Mucosa of descending colon (tissue), 3 donors: ENCODE measurements at regions not wholly inside any gene's neighbourhood (a gene's known extent, or its start where the extent isn't known, plus 50 kb on each side); places are given as distances from the start of the nearest gene placed in this dataset.

Experiments used
- ATAC-seq: fragments of 200-7000 bp; cut with Tn5 transposase; one replicate; pipeline ENCODE4 v1.9.1; 2020; ENCODE audit warnings: mild to moderate bottlenecking, moderate library complexity
- DNase-seq, 3 donors: peaks; one replicate each; pipeline ENCODE4 v3.0.0-alpha.2; 2020
- H3K36me3 ChIP-seq: fragments of 200-600 bp; one replicate; pipeline ENCODE4 v1.8.0; 2021; ENCODE audit warnings: low read depth, mild to moderate bottlenecking
- H3K4me1 ChIP-seq: fragments of 200-600 bp; one replicate; pipeline ENCODE4 v1.8.0; 2021; ENCODE audit warnings: low read depth, mild to moderate bottlenecking
- H3K4me3 ChIP-seq: fragments of 200-600 bp; one replicate; pipeline ENCODE4 v1.8.0; 2021; ENCODE audit warnings: mild to moderate bottlenecking
- H3K9me3 ChIP-seq: fragments of 200-600 bp; one replicate; pipeline ENCODE4 v1.8.0; 2021; ENCODE audit warnings: mild to moderate bottlenecking
- CTCF ChIP-seq: fragments of 200-600 bp; IDR thresholded peaks from one replicate; pipeline ENCODE4 v1.8.0; 2022; ENCODE audit warnings: antibody characterized with exemption, mild to moderate bottlenecking
- intact Hi-C, 2 donors: fragments of 100-400 bp; cut with DNase I in 1 of 2; cut with micrococcal nuclease in 1 of 2; formaldehyde crosslinking; loops; one replicate each; pipeline versions ENCODE4 v1.11.0 to v1.11.1; 2022; cut with DNase I, micrococcal nuclease
- donor health status: DM: no; HTN: no; CAD: no; lungs with moderate emphysema.
- donor health status: DM: no; HTN: no; CAD: no.
- donor health status: DM: no; HTN: yes; CAD: no.

- H3K4me3 ChIP-seq, result no peak overlapping the region
- H3K9me3 ChIP-seq, result no peaks in the 10 kb centered on the region
- DNase-seq (no peak), ATAC-seq (no peak)
- intact Hi-C loops, result no loop called here
- no peaks in the 10 kb centered on the region for H3K4me1 ChIP-seq
- TF ChIP-seq CTCF, result no peak
- H3K36me3 ChIP-seq, result no peaks in the 10 kb centered on the region
Measured at GRCh38 chr11:80565231-80565630, 1124.4 kb upstream of the TENM4 start.

GRCh38 chr11:80562523-80563125 lies 1121.8 kb upstream of the TENM4 start:
- no peaks in the 10 kb centered on the region for H3K9me3 ChIP-seq
- intact Hi-C loops, result no loop called here
- TF ChIP-seq CTCF, result no peak
- H3K4me3 ChIP-seq, result no peak overlapping the region
- DNase-seq (no peak), ATAC-seq (no peak)
- H3K36me3 ChIP-seq, result no peaks in the 10 kb centered on the region
- no peaks in the 10 kb centered on the region for H3K4me1 ChIP-seq

- Histone ChIP-seq H3K36me3 (no peaks in the 10 kb centered on the region), H3K4me3 (no peak overlapping the region), H3K4me1 (no peaks in the 10 kb centered on the region), H3K9me3 (no peaks in the 10 kb centered on the region)
- no peak for DNase-seq
- no peak for TF ChIP-seq CTCF
- intact Hi-C loops, result no loop called here
- no peak for ATAC-seq
Measured at GRCh38 chr11:80559942-80560341, 1119.1 kb upstream of the TENM4 start.

GRCh38 chr11:80553565-80553964 lies 1112.7 kb upstream of the TENM4 start:
- TF ChIP-seq CTCF, result no peak
- Histone ChIP-seq H3K9me3 (no peaks in the 10 kb centered on the region), H3K36me3 (no peaks in the 10 kb centered on the region), H3K4me1 (no peaks in the 10 kb centered on the region), H3K4me3 (no peak overlapping the region)
- DNase-seq, result no peak
- ATAC-seq, result no peak
- intact Hi-C loops, result no loop called here

- DNase-seq (no peak), ATAC-seq (no peak)
- H3K4me1 ChIP-seq, result no peaks in the 10 kb centered on the region
- intact Hi-C loops, result no loop called here
- no peaks in the 10 kb centered on the region for H3K9me3 ChIP-seq
- no peak overlapping the region for H3K4me3 ChIP-seq
- H3K36me3 ChIP-seq, result no peaks in the 10 kb centered on the region
- TF ChIP-seq CTCF, result no peak
Measured at GRCh38 chr11:80542704-80543103, 1101.9 kb upstream of the TENM4 start.

GRCh38 chr11:80538040-80538439 lies 1097.2 kb upstream of the TENM4 start:
- intact Hi-C loops, result no loop called here

More at GRCh38 chr11:80538040-80538439, 1097.2 kb upstream of the TENM4 start:
- ATAC-seq (no peak), DNase-seq (no peak)
- Histone ChIP-seq H3K4me3 (no peak overlapping the region), H3K4me1 (no peaks in the 10 kb centered on the region), H3K36me3 (no peaks in the 10 kb centered on the region), H3K9me3 (no peaks in the 10 kb centered on the region)
- TF ChIP-seq CTCF, result no peak
